Gastrocnemius medialis (tissue), 4 donors: ENCODE measurements at regions not wholly inside any gene's neighbourhood (a gene's known extent, or its start where the extent isn't known, plus 50 kb on each side); places are given as distances from the start of the nearest gene placed in this dataset.

Experiments used
- ATAC-seq, 2 donors: fragments of 150-250 bp; one replicate each; pipeline ENCODE4 v1.9.1; 2016
- DNase-seq, 2 donors: peaks; one replicate each; pipeline ENCODE4 v3.0.0-alpha.2; 2019
- H3K27ac ChIP-seq, 4 donors: fragments of 200-600 bp; sonication (generic); 1 replicate in 1 of 4; 2 replicates in 3 of 4; pipeline ENCODE4 v1.5.1; 2016 to 2018; ENCODE audit warnings: mild to moderate bottlenecking in 2 of 4, moderate library complexity in 1 of 4
- H3K27me3 ChIP-seq, 3 donors: fragments of 200-600 bp; sonication (generic) in 2 of 3; 1 replicate in 1 of 3; 2 replicates in 2 of 3; pipeline versions ENCODE4 v1.5.1 to v1.6.0; 2016 to 2019; ENCODE audit warnings: mild to moderate bottlenecking in 1 of 3, moderate library complexity in 1 of 3
- H3K36me3 ChIP-seq, 2 donors: fragments of 200-600 bp; sonication (generic) in 1 of 2; one replicate each; pipeline ENCODE4 v1.5.1; 2017 to 2018
- H3K4me1 ChIP-seq, 2 donors: fragments of 200-600 bp; sonication (generic) in 1 of 2; one replicate each; pipeline ENCODE4 v1.5.1; 2016 to 2017; ENCODE audit warnings: mild to moderate bottlenecking in 2 of 2
- H3K4me3 ChIP-seq, 4 donors: fragments of 200-600 bp; sonication (generic) in 3 of 4; 1 replicate in 1 of 4; 2 replicates in 3 of 4; pipeline ENCODE4 v1.5.1; 2016 to 2019; ENCODE audit warnings: mild to moderate bottlenecking in 2 of 4
- H3K9me3 ChIP-seq, 3 donors: fragments of 200-600 bp; sonication (generic) in 2 of 3; 1 replicate in 1 of 3; 2 replicates in 2 of 3; pipeline ENCODE4 v1.5.1; 2016 to 2019
- POLR2A ChIP-seq, 2 donors: fragments of 450-650 bp; IDR thresholded peaks; one replicate each; pipeline ENCODE4 v1.6.1; 2017; ENCODE audit warnings: antibody characterized with exemption in 2 of 2, mild to moderate bottlenecking in 2 of 2, moderate library complexity in 2 of 2
- in situ Hi-C, 4 donors: fragments of 200-750 bp; cut with MboI; loops; one replicate each; pipeline versions ENCODE4 v1.15.0 to v1.8.0; 2017; ENCODE audit warnings: low sequenced_read_pairs in 4 of 4
- intact Hi-C: fragments of 100-400 bp; cut with DNase I; formaldehyde crosslinking; loops from one replicate; pipeline ENCODE4 v1.15.1; 2023; ENCODE audit warnings: low total_unique reads
- TF ChIP-seq, protein P1 (sequence below), 5 experiments: fragments of 450-650 bp in 3 of 5; fragments of 200-600 bp in 2 of 5; sonication (generic) in 2 of 5; IDR thresholded peaks in 4 of 5; conservative IDR thresholded peaks in 1 of 5; 1 replicate in 4 of 5; 2 replicates in 1 of 5; pipeline ENCODE4 v1.5.1; 2016 to 2019; ENCODE audit warnings: antibody characterized with exemption in 5 of 5, mild to moderate bottlenecking in 3 of 5, moderate library complexity in 3 of 5

DNA sequence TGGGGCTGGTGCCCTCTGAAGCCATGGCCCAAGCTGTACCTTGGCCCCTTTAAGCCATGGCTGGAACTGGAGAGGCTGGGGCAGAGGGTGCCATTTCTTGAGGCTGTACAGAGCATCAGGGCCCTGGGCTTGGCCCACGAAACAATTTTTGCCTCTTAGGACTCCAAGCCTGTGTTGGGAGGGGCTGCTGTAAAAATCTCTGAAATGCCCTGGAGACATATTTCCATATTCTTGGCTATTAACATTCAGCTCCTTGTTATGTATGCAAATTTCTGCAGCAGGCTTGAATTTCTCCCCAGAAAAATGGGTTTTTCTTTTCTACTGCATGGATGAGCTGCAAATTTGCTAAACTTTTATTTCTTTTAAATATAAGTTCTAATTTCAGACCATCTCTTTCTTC, 834.0 kb downstream of the DSC3 start:
- intact Hi-C loops (no loop called here), in situ Hi-C loops (no loop called here)
- Histone ChIP-seq H3K4me3 (no peak overlapping the region), H3K36me3 (no peaks in the 10 kb centered on the region), H3K9me3 (no peaks in the 10 kb centered on the region), H3K27me3 (no peaks in the 10 kb centered on the region), H3K4me1 (no peaks in the 10 kb centered on the region), H3K27ac (no peak overlapping the region)
- no peak for DNase-seq
- TF ChIP-seq, protein P1, sequence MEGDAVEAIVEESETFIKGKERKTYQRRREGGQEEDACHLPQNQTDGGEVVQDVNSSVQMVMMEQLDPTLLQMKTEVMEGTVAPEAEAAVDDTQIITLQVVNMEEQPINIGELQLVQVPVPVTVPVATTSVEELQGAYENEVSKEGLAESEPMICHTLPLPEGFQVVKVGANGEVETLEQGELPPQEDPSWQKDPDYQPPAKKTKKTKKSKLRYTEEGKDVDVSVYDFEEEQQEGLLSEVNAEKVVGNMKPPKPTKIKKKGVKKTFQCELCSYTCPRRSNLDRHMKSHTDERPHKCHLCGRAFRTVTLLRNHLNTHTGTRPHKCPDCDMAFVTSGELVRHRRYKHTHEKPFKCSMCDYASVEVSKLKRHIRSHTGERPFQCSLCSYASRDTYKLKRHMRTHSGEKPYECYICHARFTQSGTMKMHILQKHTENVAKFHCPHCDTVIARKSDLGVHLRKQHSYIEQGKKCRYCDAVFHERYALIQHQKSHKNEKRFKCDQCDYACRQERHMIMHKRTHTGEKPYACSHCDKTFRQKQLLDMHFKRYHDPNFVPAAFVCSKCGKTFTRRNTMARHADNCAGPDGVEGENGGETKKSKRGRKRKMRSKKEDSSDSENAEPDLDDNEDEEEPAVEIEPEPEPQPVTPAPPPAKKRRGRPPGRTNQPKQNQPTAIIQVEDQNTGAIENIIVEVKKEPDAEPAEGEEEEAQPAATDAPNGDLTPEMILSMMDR (IDR thresholded peaks at IDR 0.05 in 4 of 5, conservative IDR thresholded peaks at IDR 0.05 in 1 of 5), result no peak
- no peak for TF ChIP-seq POLR2A (IDR thresholded peaks at IDR 0.05)
- no peak for ATAC-seq

DNA sequence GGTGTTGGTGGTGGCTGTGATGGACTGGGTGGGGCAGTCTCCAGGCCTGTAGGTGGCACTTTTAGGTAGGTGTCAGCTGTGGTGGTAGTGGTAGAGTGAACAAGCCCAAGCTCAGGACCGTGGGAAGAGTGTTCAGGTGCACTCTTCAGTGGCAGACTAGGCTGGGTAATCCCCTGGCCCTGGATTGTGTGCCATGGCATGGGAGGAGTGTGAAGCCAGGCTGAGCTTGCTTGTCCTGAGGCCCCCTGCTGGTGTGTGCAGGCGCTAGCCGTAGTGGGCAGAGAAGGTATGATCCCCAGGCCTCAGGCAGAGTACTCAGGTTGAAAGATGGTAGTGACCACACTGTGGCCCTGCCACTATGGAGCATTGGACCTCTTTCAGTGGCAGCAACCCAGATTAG, 850.3 kb downstream of the DSC3 start:
- intact Hi-C loops (no loop called here), in situ Hi-C loops (no loop called here)
- TF ChIP-seq POLR2A (IDR thresholded peaks at IDR 0.05), result no peak
- TF ChIP-seq, protein P1 (IDR thresholded peaks at IDR 0.05 in 4 of 5, conservative IDR thresholded peaks at IDR 0.05 in 1 of 5), result no peak
- no peak for ATAC-seq
- Histone ChIP-seq H3K9me3 (no peaks in the 10 kb centered on the region), H3K36me3 (no peaks in the 10 kb centered on the region), H3K27me3 (no peaks in the 10 kb centered on the region), H3K27ac (no peak overlapping the region), H3K4me3 (no peak overlapping the region), H3K4me1 (no peaks in the 10 kb centered on the region)
- no peak for DNase-seq

DNA sequence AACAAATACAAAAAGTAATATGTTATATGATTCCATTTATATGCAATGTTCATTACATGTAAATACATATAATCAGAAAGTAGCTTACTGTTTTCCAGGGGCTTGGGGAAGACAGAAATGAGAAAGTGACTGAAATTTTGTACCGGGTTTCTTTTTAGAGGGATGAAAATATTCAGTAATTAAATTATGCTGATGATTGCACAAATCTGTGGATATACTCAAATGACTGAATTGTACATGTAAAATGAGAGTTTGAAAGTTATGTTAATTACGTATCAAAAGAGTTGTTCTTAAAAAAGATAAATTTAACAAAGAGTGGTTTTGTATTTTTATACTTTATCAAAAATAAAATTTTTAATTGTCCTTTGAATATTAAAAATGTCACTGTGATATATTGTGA, 856.3 kb downstream of the DSC3 start:
- DNase-seq (no peak), ATAC-seq (no peak)
- TF ChIP-seq, protein P1 (IDR thresholded peaks at IDR 0.05 in 4 of 5, conservative IDR thresholded peaks at IDR 0.05 in 1 of 5), result no peak
- no peak for TF ChIP-seq POLR2A (IDR thresholded peaks at IDR 0.05)
- in situ Hi-C loops (no loop called here), intact Hi-C loops (no loop called here)
- Histone ChIP-seq H3K36me3 (no peaks in the 10 kb centered on the region), H3K4me1 (no peaks in the 10 kb centered on the region), H3K4me3 (no peak overlapping the region), H3K27me3 (no peaks in the 10 kb centered on the region), H3K27ac (no peak overlapping the region), H3K9me3 (no peaks in the 10 kb centered on the region)

DNA sequence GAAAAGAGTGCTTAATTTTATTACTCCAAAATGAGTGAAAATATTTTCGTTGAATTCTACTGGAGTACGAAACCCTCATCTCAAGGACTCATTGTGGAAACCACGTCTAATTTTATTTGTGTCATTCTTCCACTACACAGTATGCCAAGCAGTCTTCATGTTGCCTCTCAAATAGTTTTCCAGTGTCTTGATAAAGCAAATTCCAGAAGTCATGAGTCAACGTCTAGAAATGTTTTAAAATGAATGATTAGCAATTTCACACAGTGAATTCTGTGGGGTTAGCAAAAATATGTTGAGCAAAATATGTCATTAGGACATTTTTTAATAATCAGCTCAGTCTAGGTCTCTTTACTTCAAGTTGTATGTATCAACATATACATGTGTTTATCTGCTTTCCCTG, 865.5 kb downstream of the DSC3 start:
- Histone ChIP-seq H3K36me3 (no peaks in the 10 kb centered on the region), H3K4me1 (no peaks in the 10 kb centered on the region), H3K27ac (no peak overlapping the region), H3K4me3 (no peak overlapping the region), H3K27me3 (no peaks in the 10 kb centered on the region), H3K9me3 (no peaks in the 10 kb centered on the region)
- intact Hi-C loops, result no loop called here
- DNase-seq, result no peak
- no peak for ATAC-seq
- in situ Hi-C loops, result no loop called here
- TF ChIP-seq, protein P1 (IDR thresholded peaks at IDR 0.05 in 4 of 5, conservative IDR thresholded peaks at IDR 0.05 in 1 of 5), result no peak
- TF ChIP-seq POLR2A (IDR thresholded peaks at IDR 0.05), result no peak

DNA sequence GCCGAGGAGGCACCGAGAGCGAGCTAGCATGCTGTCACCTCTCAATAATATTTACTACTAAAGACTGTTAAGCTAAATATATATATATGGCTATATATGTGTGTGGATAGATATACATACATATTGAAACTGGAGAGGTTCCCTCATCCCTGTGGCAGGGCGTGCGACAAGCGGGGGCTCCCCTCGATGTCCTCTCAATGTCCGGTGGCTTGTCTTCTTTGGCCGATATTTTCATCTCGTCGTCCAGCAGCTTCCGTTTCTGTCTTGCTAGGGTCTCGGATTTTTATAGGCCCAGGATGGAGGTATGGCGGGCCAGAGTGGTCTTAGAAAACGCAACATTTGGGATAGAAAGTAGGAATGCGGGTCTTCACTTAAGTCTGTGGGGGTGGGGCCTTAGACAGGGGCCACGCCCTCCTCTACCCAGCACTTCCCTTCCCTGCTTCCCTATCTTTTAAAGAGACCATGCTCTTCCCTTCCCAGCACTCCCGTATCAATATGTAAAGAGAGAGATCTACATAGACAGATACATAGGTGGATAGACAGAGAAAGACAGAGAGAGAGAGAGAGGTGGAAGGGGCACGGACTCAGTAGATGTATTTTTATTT, 866.8 kb downstream of the DSC3 start:
- Histone ChIP-seq H3K27ac (no peak overlapping the region), H3K36me3 (no peaks in the 10 kb centered on the region), H3K4me3 (no peak overlapping the region), H3K27me3 (no peaks in the 10 kb centered on the region), H3K9me3 (no peaks in the 10 kb centered on the region), H3K4me1 (no peaks in the 10 kb centered on the region)
- in situ Hi-C loops, result no loop called here
- intact Hi-C loops, result no loop called here
- no peak for DNase-seq
- no peak for ATAC-seq
- no peak for TF ChIP-seq POLR2A (IDR thresholded peaks at IDR 0.05)
- TF ChIP-seq, protein P1 (IDR thresholded peaks at IDR 0.05 in 4 of 5, conservative IDR thresholded peaks at IDR 0.05 in 1 of 5), result no peak
